Lung (tissue), 11 donors: ENCODE measurements at regions not wholly inside any gene's neighbourhood (a gene's known extent, or its start where the extent isn't known, plus 50 kb on each side); places are given as distances from the start of the nearest gene placed in this dataset.

ENCODE experiments used
- ATAC-seq: fragments of 200-7000 bp; cut with Tn5 transposase; one replicate; pipeline ENCODE4 v1.9.1; 2020; ENCODE audit warnings: moderate number of reproducible peaks; ENCODE audit not compliant: insufficient read depth, low FRiP score
- DNase-seq, 3 donors: peaks; one replicate each; pipeline ENCODE4 v3.0.0-alpha.2; 2013 to 2017
- H3K27ac ChIP-seq, 2 donors: one replicate each; pipeline ENCODE4 v1.5.1; 2013; ENCODE audit warnings: mild to moderate bottlenecking in 2 of 2, moderate library complexity in 2 of 2, control low read depth in 1 of 2, inconsistent platforms in 1 of 2, low read depth in 1 of 2, low read length in 1 of 2
- H3K27me3 ChIP-seq, 3 donors: one replicate each; pipeline ENCODE4 v1.5.1; 2013; ENCODE audit warnings: low read length in 2 of 3; ENCODE audit not compliant: control insufficient read depth in 3 of 3, insufficient read depth in 3 of 3
- H3K36me3 ChIP-seq, 4 donors: one replicate each; pipeline ENCODE4 v1.5.1; 2013; ENCODE audit warnings: low read length in 4 of 4, mild to moderate bottlenecking in 1 of 4, moderate library complexity in 1 of 4; ENCODE audit not compliant: control insufficient read depth in 4 of 4, insufficient read depth in 4 of 4
- H3K4me1 ChIP-seq, 5 donors: one replicate each; pipeline ENCODE4 v1.5.1; 2013; ENCODE audit warnings: low read length in 5 of 5, mild to moderate bottlenecking in 2 of 5, moderate library complexity in 1 of 5; ENCODE audit not compliant: control insufficient read depth in 5 of 5, insufficient read depth in 5 of 5
- H3K4me3 ChIP-seq: one replicate; pipeline ENCODE4 v1.5.1; 2013; ENCODE audit warnings: mild to moderate bottlenecking, control low read depth, moderate library complexity
- H3K9ac ChIP-seq, 2 donors: one replicate each; pipeline ENCODE4 v1.5.1; 2013; ENCODE audit warnings: low read length in 2 of 2, control low read depth in 1 of 2; ENCODE audit not compliant: insufficient read depth in 1 of 2
- H3K9me3 ChIP-seq, 4 donors: one replicate each; pipeline ENCODE4 v1.5.1; 2013; ENCODE audit warnings: low read length in 3 of 4, mild to moderate bottlenecking in 1 of 4, moderate library complexity in 1 of 4; ENCODE audit not compliant: control insufficient read depth in 4 of 4, insufficient read depth in 3 of 4
- WGBS, 2 donors: extraction: QIAGEN DNeasy Blood & Tissue Kit; methylation state at CpG; one replicate each; pipeline ENCODE4 v1.1.7; 2013; 5-methylcytosine and 5-hydroxymethylcytosine counted together
- TF ChIP-seq, protein P1 (sequence below): IDR thresholded peaks from 2 replicates; pipeline ENCODE4 v1.5.1; 2012; ENCODE audit warnings: mild to moderate bottlenecking; ENCODE audit errors: control extremely low read depth, extremely low read depth
- donor health status: control.
- donor health status: control.
- donor health status: Bipolar disorder and iron deficiency.
- donor health status: healthy.
- donor health status: DM: yes; HTN: yes; CAD: no.

DNA sequence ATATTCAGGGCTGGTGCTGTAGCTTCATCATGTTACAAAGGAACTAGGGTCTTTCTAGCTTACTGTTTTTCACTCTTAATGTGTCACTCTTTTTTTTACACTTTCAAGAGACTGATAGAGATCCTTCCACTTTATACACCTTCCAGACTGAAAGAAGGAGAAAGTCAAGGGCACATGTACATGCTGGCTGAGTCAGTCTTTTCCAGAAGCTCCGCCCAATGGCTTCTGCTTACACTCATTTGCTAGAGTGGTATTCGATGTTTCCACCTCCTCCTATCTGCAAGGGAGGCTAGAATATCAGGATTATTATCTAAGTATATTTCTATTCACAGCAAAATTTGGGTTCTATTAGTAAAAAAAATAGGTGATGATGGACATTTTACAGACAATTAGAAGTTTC, 325.8 kb upstream of the OR4E1 start:
- no peak overlapping the region for H3K27ac ChIP-seq
- no peak overlapping the region for H3K9ac ChIP-seq
- DNase-seq (no peak), ATAC-seq (no peak)
- TF ChIP-seq, protein P1, sequence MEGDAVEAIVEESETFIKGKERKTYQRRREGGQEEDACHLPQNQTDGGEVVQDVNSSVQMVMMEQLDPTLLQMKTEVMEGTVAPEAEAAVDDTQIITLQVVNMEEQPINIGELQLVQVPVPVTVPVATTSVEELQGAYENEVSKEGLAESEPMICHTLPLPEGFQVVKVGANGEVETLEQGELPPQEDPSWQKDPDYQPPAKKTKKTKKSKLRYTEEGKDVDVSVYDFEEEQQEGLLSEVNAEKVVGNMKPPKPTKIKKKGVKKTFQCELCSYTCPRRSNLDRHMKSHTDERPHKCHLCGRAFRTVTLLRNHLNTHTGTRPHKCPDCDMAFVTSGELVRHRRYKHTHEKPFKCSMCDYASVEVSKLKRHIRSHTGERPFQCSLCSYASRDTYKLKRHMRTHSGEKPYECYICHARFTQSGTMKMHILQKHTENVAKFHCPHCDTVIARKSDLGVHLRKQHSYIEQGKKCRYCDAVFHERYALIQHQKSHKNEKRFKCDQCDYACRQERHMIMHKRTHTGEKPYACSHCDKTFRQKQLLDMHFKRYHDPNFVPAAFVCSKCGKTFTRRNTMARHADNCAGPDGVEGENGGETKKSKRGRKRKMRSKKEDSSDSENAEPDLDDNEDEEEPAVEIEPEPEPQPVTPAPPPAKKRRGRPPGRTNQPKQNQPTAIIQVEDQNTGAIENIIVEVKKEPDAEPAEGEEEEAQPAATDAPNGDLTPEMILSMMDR = no peak
- no peaks in the 10 kb centered on the region for H3K4me1 ChIP-seq
- no peaks in the 10 kb centered on the region for H3K27me3 ChIP-seq
- no peaks in the 10 kb centered on the region for H3K36me3 ChIP-seq
- WGBS, 2 donors = 73 to 74% methylated on average over 2 of the region's 2 CpGs
- H3K9me3 ChIP-seq = no peaks in the 10 kb centered on the region
- no peak overlapping the region for H3K4me3 ChIP-seq

DNA sequence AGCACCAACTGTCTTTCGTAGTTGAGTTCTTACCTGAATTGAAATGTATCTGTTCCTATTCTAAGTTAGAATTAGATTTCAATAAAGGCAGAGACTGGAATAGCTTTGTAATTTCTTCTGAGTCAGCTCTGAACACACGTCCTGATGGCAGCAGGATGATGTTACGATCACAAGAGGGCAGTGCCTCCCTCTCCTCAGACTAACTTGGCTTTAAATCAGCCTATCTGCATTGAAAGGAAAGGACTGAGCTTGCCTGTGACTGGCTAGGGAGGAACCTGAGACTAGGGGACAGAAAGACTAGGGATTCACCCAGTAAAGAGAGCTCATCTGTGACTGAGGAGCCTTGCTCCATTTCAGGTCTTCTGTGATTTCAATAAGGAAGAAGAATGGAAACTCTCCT, 323.7 kb upstream of the OR4E1 start:
- ATAC-seq (no peak), DNase-seq (peak; percentile 23 to 77 (median 67))
- TF ChIP-seq, protein P1 = no peak

DNA sequence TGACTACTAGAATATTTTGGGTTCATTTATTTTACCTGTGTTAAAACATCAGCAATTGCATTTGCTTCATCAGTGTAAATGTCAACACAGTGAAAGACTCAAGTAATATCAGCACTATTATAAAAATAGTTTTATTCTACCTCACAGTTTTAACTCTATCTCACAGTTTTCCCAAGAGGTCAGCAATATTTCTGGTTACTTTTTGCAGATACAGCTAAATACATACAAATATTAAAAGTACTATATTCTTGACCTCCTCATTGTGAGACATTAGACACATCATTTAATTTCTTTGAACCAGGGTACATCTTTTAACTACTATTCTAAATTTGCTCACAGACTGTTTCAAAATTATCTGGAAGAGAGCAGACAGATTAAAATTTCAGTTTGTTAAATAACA, 321.7 kb upstream of the OR4E1 start:
- Histone ChIP-seq H3K27me3 (no peaks in the 10 kb centered on the region), H3K9me3 (no peaks in the 10 kb centered on the region), H3K27ac (no peak overlapping the region), H3K4me1 (no peaks in the 10 kb centered on the region), H3K9ac (no peak overlapping the region), H3K36me3 (no peaks in the 10 kb centered on the region), H3K4me3 (no peak overlapping the region)
- DNase-seq (no peak), ATAC-seq (no peak)
- TF ChIP-seq, protein P1 = no peak

More for the DNA sequence above, 323.7 kb upstream of the OR4E1 start:
- Histone ChIP-seq H3K4me1 (no peaks in the 10 kb centered on the region), H3K36me3 (no peaks in the 10 kb centered on the region), H3K9me3 (no peaks in the 10 kb centered on the region), H3K27ac (no peak overlapping the region), H3K4me3 (no peak overlapping the region), H3K27me3 (no peaks in the 10 kb centered on the region), H3K9ac (no peak overlapping the region)
- WGBS, 2 donors = 45 to 54% methylated on average over 3 of the region's 3 CpGs

DNA sequence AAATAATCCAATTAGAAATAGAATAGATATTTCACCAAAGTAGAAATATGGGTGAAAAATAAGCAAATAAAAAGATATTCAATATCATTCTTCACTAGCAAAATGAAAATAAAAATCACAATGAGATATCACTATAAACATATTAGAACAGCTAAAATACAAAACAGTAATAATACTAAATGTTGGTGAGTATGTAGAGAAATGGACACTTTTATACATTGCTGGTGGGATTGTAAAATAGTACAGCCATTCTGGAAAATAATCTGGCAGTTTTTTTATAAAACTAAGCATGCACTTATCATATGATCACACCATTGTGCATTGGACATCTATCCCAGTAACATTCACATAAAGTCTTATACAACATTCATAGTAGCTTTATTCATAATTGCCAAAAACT, 320.2 kb upstream of the OR4E1 start:
- Histone ChIP-seq H3K9me3 (no peaks in the 10 kb centered on the region), H3K36me3 (no peaks in the 10 kb centered on the region), H3K4me3 (no peak overlapping the region), H3K9ac (no peak overlapping the region), H3K27me3 (no peaks in the 10 kb centered on the region), H3K27ac (no peak overlapping the region), H3K4me1 (no peaks in the 10 kb centered on the region)
- TF ChIP-seq, protein P1 = no peak
- ATAC-seq (no peak), DNase-seq (no peak)
